ENCODE measurements at regions not wholly inside any gene's neighbourhood (a gene's known extent, or its start where the extent isn't known, plus 50 kb on each side); places are given as distances from the start of the nearest gene placed in this dataset.
"Not testable (repeated sequence)": the region's sequence is repeated elsewhere in the genome, so short reads cannot be mapped to it uniquely, and the experiment has no call there.

- peaks cover 12% of the 10 kb centered on the region for H3K9me3 Mint-ChIP-seq
- H3K27ac Mint-ChIP-seq, result no peak overlapping the region
- H3K36me3 Mint-ChIP-seq (ENCODE audit: low read depth), result peaks cover 16% of the 10 kb centered on the region
- TF ChIP-seq, protein P1, sequence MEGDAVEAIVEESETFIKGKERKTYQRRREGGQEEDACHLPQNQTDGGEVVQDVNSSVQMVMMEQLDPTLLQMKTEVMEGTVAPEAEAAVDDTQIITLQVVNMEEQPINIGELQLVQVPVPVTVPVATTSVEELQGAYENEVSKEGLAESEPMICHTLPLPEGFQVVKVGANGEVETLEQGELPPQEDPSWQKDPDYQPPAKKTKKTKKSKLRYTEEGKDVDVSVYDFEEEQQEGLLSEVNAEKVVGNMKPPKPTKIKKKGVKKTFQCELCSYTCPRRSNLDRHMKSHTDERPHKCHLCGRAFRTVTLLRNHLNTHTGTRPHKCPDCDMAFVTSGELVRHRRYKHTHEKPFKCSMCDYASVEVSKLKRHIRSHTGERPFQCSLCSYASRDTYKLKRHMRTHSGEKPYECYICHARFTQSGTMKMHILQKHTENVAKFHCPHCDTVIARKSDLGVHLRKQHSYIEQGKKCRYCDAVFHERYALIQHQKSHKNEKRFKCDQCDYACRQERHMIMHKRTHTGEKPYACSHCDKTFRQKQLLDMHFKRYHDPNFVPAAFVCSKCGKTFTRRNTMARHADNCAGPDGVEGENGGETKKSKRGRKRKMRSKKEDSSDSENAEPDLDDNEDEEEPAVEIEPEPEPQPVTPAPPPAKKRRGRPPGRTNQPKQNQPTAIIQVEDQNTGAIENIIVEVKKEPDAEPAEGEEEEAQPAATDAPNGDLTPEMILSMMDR (IDR thresholded peaks at IDR 0.05), result no peak
- H3K4me3 Mint-ChIP-seq, result no peak overlapping the region
- no peak for DNase-seq
- peaks cover 8% of the 10 kb centered on the region for H3K4me1 Mint-ChIP-seq (ENCODE audit: low read depth)
- H3K27me3 Mint-ChIP-seq (ENCODE audit: insufficient read depth), result no peaks in the 10 kb centered on the region
These were observed 65.2 kb downstream of the EDN1 start for GRCh38 chr6:12355354-12355753.

- Mint-ChIP-seq H3K9me3 (peaks cover 12% of the 10 kb centered on the region), H3K27me3 (ENCODE audit: insufficient read depth) (no peaks in the 10 kb centered on the region), H3K4me3 (no peak overlapping the region), H3K4me1 (ENCODE audit: low read depth) (peaks cover 8% of the 10 kb centered on the region), H3K36me3 (ENCODE audit: low read depth) (peaks cover 9% of the 10 kb centered on the region; the same call in 1 of the 2 replicates), H3K27ac (no peak overlapping the region)
- TF ChIP-seq, protein P1 (IDR thresholded peaks at IDR 0.05), result no peak
- DNase-seq, result no peak
These were observed 66.3 kb downstream of the EDN1 start for GRCh38 chr6:12356431-12356830.

DNA sequence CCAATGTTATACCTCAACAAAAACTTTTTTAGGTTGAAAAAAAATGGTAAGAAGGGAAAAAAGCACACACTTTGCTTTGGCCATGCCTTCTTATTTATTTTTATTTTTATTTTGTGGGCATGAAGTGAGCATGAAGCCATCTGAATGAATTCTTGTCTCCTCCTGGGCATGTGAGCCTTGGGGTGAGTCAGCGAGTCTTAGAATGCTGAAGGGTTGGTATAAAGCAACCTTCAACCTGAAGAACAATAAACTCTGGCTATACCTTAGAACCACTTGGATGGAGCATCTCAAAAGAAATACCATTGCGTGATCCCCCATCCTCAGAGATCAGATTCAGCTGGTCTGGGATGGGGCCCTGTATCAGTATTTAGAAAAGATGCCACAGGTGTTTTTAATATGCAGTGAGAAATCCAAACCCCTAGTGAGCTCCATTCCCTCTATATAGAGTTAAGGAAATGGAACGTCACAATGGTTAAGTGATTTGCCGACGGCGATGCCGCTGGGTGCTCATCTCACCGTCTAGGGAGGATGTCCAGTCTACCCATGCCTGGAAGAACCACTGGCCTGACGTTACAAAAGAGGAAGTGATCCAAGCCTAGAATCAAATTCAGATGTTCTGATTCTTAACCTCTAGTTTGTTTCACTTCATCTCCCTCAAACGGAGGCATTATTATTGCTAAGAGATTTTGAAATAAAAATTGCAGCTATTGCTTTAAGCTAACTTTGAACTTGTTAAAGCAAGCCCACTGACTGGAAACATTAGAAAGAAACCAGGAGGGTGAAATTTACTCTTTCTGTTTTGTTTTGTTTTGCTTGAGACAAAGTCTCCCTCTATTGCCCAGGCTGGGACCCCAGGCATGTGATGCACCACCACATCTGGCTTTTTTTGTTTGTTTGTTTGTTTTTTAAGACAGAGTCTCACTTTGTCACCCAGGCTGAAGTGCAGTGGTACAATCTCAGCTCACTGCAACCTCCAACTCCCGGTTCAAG lies 67.1 kb downstream of the EDN1 start:
- H3K27me3 Mint-ChIP-seq (ENCODE audit: insufficient read depth), result no peaks in the 10 kb centered on the region
- no peak for DNase-seq
- TF ChIP-seq, protein P1 (IDR thresholded peaks at IDR 0.05), result no peak
- H3K4me3 Mint-ChIP-seq, result no peak overlapping the region
- peaks cover 3% of the 10 kb centered on the region; the same call in 1 of the 2 replicates for H3K36me3 Mint-ChIP-seq (ENCODE audit: low read depth)
- H3K27ac Mint-ChIP-seq, result no peak overlapping the region
- H3K4me1 Mint-ChIP-seq (ENCODE audit: low read depth), result peaks cover 8% of the 10 kb centered on the region
- H3K9me3 Mint-ChIP-seq, result peaks cover 6% of the 10 kb centered on the region

DNA sequence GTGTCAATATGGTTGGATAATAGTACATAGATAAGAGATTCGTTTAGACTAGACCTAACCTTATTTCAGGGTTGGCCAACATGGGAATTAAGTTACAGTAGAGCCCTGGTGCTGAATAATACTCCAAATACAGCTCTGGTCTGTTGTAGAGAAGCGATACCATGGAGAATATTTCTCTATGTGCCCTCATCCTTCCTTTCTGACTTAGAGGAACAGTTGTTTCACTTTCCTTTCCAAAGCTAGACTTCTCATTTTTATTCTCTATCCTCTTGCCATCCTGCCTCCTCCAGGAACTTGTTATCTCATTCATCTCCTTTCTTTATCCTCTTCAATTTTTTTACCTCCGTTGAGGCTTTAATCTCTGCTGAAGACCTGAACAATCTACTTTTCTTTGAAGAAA lies 68.9 kb downstream of the EDN1 start:
- H3K4me1 Mint-ChIP-seq (ENCODE audit: low read depth), result peaks cover 8% of the 10 kb centered on the region
- H3K27ac Mint-ChIP-seq, result no peak overlapping the region
- DNase-seq, result no peak
- H3K9me3 Mint-ChIP-seq, result no peaks in the 10 kb centered on the region
- H3K27me3 Mint-ChIP-seq (ENCODE audit: insufficient read depth), result no peaks in the 10 kb centered on the region
- TF ChIP-seq, protein P1 (IDR thresholded peaks at IDR 0.05), result no peak
- no peaks in the 10 kb centered on the region for H3K36me3 Mint-ChIP-seq (ENCODE audit: low read depth)
- H3K4me3 Mint-ChIP-seq, result no peak overlapping the region

DNA sequence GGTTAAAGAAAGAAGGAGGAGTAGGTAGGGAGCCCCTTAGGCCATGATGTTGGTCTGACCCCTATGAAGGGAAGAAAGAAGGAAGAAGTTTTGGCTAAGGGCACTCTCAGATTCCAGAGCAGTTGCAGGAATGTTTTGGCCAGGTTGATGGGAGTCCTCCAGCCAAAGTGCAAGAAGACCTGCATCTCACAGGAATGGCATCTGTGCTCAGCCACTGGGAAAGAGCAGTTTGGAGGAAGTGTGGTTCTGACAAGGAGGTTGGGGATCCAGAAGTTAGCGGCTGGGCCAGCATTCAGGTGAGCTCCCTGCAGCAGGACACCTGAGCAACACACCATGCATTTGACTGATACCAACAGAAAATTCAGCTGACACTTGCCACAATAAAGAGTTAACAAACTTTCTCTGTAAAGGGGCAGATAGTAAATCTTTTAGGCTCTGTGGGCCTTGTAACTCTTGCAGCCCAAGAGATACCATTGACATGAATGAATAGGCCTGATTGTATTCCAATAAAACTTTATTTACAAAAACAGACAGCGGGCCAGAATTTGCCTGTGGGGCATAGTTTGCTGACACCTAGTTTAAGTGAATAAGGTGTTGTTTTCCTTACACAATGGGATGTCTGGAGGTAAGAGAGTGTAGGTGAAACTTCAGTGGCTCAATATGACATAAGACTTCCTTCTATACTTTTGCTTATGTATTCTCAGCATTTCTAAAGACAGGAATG lies 71.0 kb downstream of the EDN1 start:
- no peak for DNase-seq
- H3K4me3 Mint-ChIP-seq, result no peak overlapping the region
- no peaks in the 10 kb centered on the region for H3K36me3 Mint-ChIP-seq (ENCODE audit: low read depth)
- H3K27ac Mint-ChIP-seq, result no peak overlapping the region
- TF ChIP-seq, protein P1 (IDR thresholded peaks at IDR 0.05), result no peak
- H3K4me1 Mint-ChIP-seq (ENCODE audit: low read depth), result no peaks in the 10 kb centered on the region
- H3K27me3 Mint-ChIP-seq (ENCODE audit: insufficient read depth), result no peaks in the 10 kb centered on the region
- no peaks in the 10 kb centered on the region for H3K9me3 Mint-ChIP-seq

DNA sequence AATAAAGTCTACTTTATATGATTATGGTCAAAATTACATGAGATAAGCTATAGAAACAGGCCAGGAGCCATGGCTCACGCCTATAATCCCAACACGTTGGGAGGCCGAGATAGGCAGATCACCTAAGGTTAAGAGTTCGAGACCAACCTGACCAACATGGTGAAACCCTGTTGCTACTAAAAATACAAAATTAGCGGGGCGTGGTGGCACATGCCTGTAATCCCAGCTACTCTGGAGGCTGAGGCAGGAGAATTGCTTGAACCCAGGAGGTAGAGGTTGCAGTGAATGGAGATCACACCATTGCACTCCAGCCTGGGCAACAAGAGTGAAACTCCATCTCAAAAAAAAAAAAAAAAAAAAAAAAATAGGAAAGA lies 73.1 kb downstream of the EDN1 start:
- H3K4me3 Mint-ChIP-seq; H3K9me3 Mint-ChIP-seq; DNase-seq; H3K36me3 Mint-ChIP-seq (ENCODE audit: low read depth); H3K27me3 Mint-ChIP-seq (ENCODE audit: insufficient read depth); H3K4me1 Mint-ChIP-seq (ENCODE audit: low read depth); H3K27ac Mint-ChIP-seq: not testable (repeated sequence)

Measured in HFFc6 (cell line).